PFSK-1 (cell line): ENCODE measurements at regions not wholly inside any gene's neighbourhood (a gene's known extent, or its start where the extent isn't known, plus 50 kb on each side); places are given as distances from the start of the nearest gene placed in this dataset.

Experiments used
- FOXP2 ChIP-seq: optimal IDR thresholded peaks from 2 replicates; pipeline ENCODE3; 2011; ENCODE audit warnings: borderline replicate concordance, control low read depth, inconsistent platforms; ENCODE audit not compliant: insufficient read depth; ENCODE audit errors: extremely low read length, extremely low read depth
- POLR2AphosphoS5 ChIP-seq: IDR thresholded peaks from 2 replicates; pipeline ENCODE4 v1.6.1; 2012; ENCODE audit warnings: low read depth, mild to moderate bottlenecking, control low read depth, low read length, moderate library complexity
- REST ChIP-seq, 2 experiments: IDR thresholded peaks; 2 replicates each; pipeline versions ENCODE4 v1.6.1 to v1.8.0; 2011 to 2012; ENCODE audit warnings: low read depth in 2 of 2, low read length in 2 of 2, control low read depth in 1 of 2, inconsistent platforms in 1 of 2, mild to moderate bottlenecking in 1 of 2, moderate library complexity in 1 of 2; ENCODE audit not compliant: insufficient read depth in 1 of 2
- SIN3A ChIP-seq: IDR thresholded peaks from 2 replicates; pipeline ENCODE4 v1.6.1; 2012; ENCODE audit warnings: mild to moderate bottlenecking, low read length, moderate library complexity, borderline replicate concordance; ENCODE audit not compliant: insufficient read depth
- TAF1 ChIP-seq: IDR thresholded peaks from 2 replicates; pipeline ENCODE4 v1.6.1; 2012; ENCODE audit warnings: low read length, control low read depth, borderline replicate concordance; ENCODE audit not compliant: insufficient read depth

- no peak for TF ChIP-seq REST (IDR thresholded peaks at IDR 0.05; ENCODE audit: insufficient read depth in 1 of 2, low read depth in 2 of 2, low read length in 2 of 2)
- TF ChIP-seq TAF1: no peak
- TF ChIP-seq SIN3A: no peak
- TF ChIP-seq FOXP2: no peak
- no peak for TF ChIP-seq POLR2AphosphoS5
Observed at GRCh38 chr2:11103984-11104793, 51.1 kb upstream of the SLC66A3 start.

GRCh38 chr2:11104794-11105660 lies 50.2 kb upstream of the SLC66A3 start:
- no peak for TF ChIP-seq POLR2AphosphoS5
- TF ChIP-seq SIN3A: no peak
- TF ChIP-seq FOXP2: no peak
- no peak for TF ChIP-seq REST (IDR thresholded peaks at IDR 0.05; ENCODE audit: insufficient read depth in 1 of 2, low read depth in 2 of 2, low read length in 2 of 2)
- TF ChIP-seq TAF1: no peak
